Endodermal cell (in vitro differentiated cells): ENCODE measurements at regions not wholly inside any gene's neighbourhood (a gene's known extent, or its start where the extent isn't known, plus 50 kb on each side); places are given as distances from the start of the nearest gene placed in this dataset.

Source experiments
- DNase-seq: peaks from one replicate; pipeline ENCODE4 v3.0.0-alpha.2; 2017
- H3K27ac ChIP-seq: 2 replicates; pipeline ENCODE4 v1.5.1; 2013; ENCODE audit warnings: mild to moderate bottlenecking, low read depth, low read length, moderate library complexity
- H3K27me3 ChIP-seq: 2 replicates; pipeline ENCODE4 v1.6.1; 2013; ENCODE audit warnings: mild to moderate bottlenecking, low read length, moderate library complexity; ENCODE audit not compliant: insufficient read depth, control insufficient read depth, poor library complexity, severe bottlenecking
- H3K36me3 ChIP-seq: 2 replicates; pipeline ENCODE4 v1.7.0; 2013; ENCODE audit warnings: mild to moderate bottlenecking, low read length, moderate library complexity; ENCODE audit not compliant: control insufficient read depth, insufficient read depth
- H3K4me1 ChIP-seq: one replicate; pipeline ENCODE4 v1.7.0; 2013; ENCODE audit warnings: low read length; ENCODE audit not compliant: control insufficient read depth, insufficient read depth
- H3K4me3 ChIP-seq: 2 replicates; pipeline ENCODE4 v1.5.1; 2013; ENCODE audit warnings: mild to moderate bottlenecking, low read length, moderate library complexity
- H3K9ac ChIP-seq: 2 replicates; pipeline ENCODE4 v1.6.1; 2013; ENCODE audit warnings: mild to moderate bottlenecking, low read length, moderate library complexity; ENCODE audit not compliant: poor library complexity, severe bottlenecking; ENCODE audit errors: extremely low read depth
- H3K9me3 ChIP-seq: 2 replicates; pipeline ENCODE4 v1.6.1; 2013; ENCODE audit warnings: mild to moderate bottlenecking, low read length, moderate library complexity; ENCODE audit not compliant: control insufficient read depth
- H3K27ac Mint-ChIP-seq: 2 replicates; pipeline ENCODE4 v1.8.0; 2020; ENCODE audit warnings: mixed read lengths
- H3K27me3 Mint-ChIP-seq: 2 replicates; pipeline ENCODE4 v1.8.0; 2021; ENCODE audit warnings: mild to moderate bottlenecking, mixed read lengths; ENCODE audit not compliant: insufficient read depth
- H3K36me3 Mint-ChIP-seq: 2 replicates; pipeline ENCODE4 v1.8.0; 2020; ENCODE audit warnings: low read depth, mixed read lengths
- H3K4me1 Mint-ChIP-seq: 2 replicates; pipeline ENCODE4 v1.8.0; 2020; ENCODE audit warnings: mixed read lengths
- H3K4me3 Mint-ChIP-seq: 2 replicates; pipeline ENCODE4 v1.8.0; 2020; ENCODE audit warnings: mild to moderate bottlenecking, moderate library complexity, mixed read lengths
- H3K9me3 Mint-ChIP-seq: 2 replicates; pipeline ENCODE4 v1.8.0; 2020; ENCODE audit warnings: mild to moderate bottlenecking, mixed read lengths
- WGBS, 2 experiments: methylation state at CpG; one replicate each; pipeline versions ENCODE4 v1.1.5 to v1.1.7; 2013; ENCODE audit warnings: missing lambda C conversion rate in 2 of 2, mixed read lengths in 1 of 2; ENCODE audit not compliant: insufficient coverage in 1 of 2, insufficient read length in 1 of 2; 5-methylcytosine and 5-hydroxymethylcytosine counted together
- TF ChIP-seq, protein P1 (sequence below): fragments of 200-600 bp; sonication (generic); conservative IDR thresholded peaks from 2 replicates; pipeline ENCODE4 v1.5.0; 2021; ENCODE audit warnings: antibody characterized with exemption, mild to moderate bottlenecking

DNA sequence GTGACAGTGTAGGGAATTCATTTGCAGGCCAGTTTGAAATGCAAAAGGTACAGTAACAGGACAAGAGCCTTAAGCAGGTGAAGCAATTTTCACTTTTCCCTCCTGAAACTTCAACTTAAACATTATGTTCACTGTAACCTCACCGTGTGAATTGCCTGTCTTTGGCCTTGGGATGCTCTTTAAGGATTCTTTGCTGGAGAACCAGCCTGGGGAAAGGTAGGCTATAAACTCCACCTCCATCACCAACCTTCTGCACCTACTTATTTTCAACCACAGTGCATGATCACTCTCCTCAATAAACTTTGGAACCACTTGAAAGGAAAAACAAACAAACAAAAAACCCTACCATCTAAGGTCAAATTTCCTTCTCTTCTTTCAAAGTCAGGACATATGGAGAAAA lies 300.5 kb downstream of the TLE1 start:
- Mint-ChIP-seq H3K36me3 (no peaks in the 10 kb centered on the region), H3K27me3 (no peaks in the 10 kb centered on the region), H3K4me3 (no peak overlapping the region), H3K4me1 (peaks cover 49% of the 10 kb centered on the region), H3K27ac (no peak overlapping the region), H3K9me3 (no peaks in the 10 kb centered on the region)
- H3K4me3 ChIP-seq: no peak overlapping the region
- no peaks in the 10 kb centered on the region for H3K36me3 ChIP-seq
- no peak for DNase-seq
- H3K4me1 ChIP-seq: peaks cover 6% of the 10 kb centered on the region
- peak overlapping the region; percentile 2 for H3K27ac ChIP-seq
- TF ChIP-seq, protein P1, sequence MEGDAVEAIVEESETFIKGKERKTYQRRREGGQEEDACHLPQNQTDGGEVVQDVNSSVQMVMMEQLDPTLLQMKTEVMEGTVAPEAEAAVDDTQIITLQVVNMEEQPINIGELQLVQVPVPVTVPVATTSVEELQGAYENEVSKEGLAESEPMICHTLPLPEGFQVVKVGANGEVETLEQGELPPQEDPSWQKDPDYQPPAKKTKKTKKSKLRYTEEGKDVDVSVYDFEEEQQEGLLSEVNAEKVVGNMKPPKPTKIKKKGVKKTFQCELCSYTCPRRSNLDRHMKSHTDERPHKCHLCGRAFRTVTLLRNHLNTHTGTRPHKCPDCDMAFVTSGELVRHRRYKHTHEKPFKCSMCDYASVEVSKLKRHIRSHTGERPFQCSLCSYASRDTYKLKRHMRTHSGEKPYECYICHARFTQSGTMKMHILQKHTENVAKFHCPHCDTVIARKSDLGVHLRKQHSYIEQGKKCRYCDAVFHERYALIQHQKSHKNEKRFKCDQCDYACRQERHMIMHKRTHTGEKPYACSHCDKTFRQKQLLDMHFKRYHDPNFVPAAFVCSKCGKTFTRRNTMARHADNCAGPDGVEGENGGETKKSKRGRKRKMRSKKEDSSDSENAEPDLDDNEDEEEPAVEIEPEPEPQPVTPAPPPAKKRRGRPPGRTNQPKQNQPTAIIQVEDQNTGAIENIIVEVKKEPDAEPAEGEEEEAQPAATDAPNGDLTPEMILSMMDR: no peak
- peaks cover 7% of the 10 kb centered on the region for H3K9me3 ChIP-seq
- no peak overlapping the region for H3K9ac ChIP-seq
- 89 to 95% methylated on average over 1 of the region's 1 CpG for WGBS, 2 experiments
- no peaks in the 10 kb centered on the region for H3K27me3 ChIP-seq

DNA sequence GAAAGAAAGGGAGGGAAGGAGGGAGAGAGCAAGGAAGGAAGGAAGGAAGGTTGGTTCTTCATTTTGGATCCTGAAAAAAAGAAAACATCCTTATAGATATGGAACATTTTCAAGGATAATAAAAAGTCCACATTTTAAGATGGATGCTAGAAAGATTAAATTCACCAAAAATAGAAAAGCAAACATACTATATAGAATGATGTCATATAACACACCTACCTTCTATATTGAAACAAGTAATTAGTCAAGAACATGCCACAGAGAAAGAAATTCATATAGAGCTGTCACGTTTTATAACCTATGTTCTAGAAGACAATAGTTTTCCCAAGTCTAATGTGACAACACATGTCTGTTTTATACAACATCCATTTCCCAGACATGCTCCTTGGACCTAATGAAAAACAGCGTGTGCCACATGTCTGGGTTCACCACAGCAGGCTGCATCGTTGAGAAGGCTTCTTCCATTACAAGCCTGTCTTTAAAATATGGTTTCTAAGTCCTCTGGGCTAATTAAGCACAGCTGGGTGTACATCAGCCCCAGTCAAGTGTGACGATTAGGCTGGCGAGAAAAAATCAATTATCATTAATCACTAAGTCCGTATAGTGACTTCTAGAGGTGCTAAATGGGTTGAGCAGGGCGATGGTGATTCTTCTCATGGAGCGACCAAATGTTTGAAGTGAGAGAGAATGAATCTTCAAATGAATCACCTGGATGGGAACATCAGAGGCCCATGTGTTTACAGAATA lies 301.8 kb downstream of the TLE1 start:
- 91 to 100% methylated on average over 4 to 8 of the region's 8 CpGs for WGBS, 2 experiments
- Mint-ChIP-seq H3K36me3 (no peaks in the 10 kb centered on the region), H3K4me3 (no peak overlapping the region), H3K9me3 (no peaks in the 10 kb centered on the region), H3K27me3 (no peaks in the 10 kb centered on the region), H3K4me1 (peaks cover 50% of the 10 kb centered on the region), H3K27ac (no peak overlapping the region)
- DNase-seq: no peak
- H3K4me3 ChIP-seq: no peak overlapping the region
- peaks cover 2% of the 10 kb centered on the region for H3K9me3 ChIP-seq
- H3K27me3 ChIP-seq: no peaks in the 10 kb centered on the region
- H3K27ac ChIP-seq: no peak overlapping the region
- TF ChIP-seq, protein P1: no peak
- H3K36me3 ChIP-seq: no peaks in the 10 kb centered on the region
- H3K9ac ChIP-seq: no peak overlapping the region
- H3K4me1 ChIP-seq: peaks cover 6% of the 10 kb centered on the region

DNA sequence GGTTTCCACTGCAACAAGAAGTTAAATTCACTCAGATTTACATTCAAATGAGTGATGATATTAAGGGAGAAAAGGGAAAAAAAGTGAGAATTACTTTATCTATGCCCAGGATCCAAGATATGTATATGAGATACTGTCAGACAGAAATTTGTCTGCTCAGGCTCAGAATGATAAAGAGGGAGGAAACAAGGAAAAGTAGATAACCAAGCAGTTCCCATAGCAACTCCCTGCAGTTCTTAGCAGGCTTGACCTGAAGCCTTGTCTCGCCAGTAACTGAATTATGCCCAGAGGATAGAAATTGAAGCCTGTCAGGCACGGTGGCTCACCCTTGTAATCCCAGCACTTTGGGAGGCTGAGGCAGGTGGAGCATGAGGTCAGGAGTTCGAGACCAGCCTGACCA lies 304.4 kb downstream of the TLE1 start:
- Histone ChIP-seq H3K36me3 (no peaks in the 10 kb centered on the region), H3K4me3 (no peak overlapping the region), H3K9ac (no peak overlapping the region), H3K4me1 (peaks cover 3% of the 10 kb centered on the region), H3K9me3 (no peaks in the 10 kb centered on the region), H3K27ac (peak overlapping the region; percentile 21), H3K27me3 (no peaks in the 10 kb centered on the region)
- Mint-ChIP-seq H3K4me3 (no peak overlapping the region), H3K27ac (no peak overlapping the region), H3K27me3 (no peaks in the 10 kb centered on the region), H3K36me3 (no peaks in the 10 kb centered on the region), H3K4me1 (peaks cover 38% of the 10 kb centered on the region), H3K9me3 (no peaks in the 10 kb centered on the region)
- DNase-seq: no peak
- WGBS, 2 experiments: 66 to 78% methylated on average over 2 to 3 of the region's 3 CpGs
- TF ChIP-seq, protein P1: no peak
